ENCODE measurements at regions not wholly inside any gene's neighbourhood (a gene's known extent, or its start where the extent isn't known, plus 50 kb on each side); places are given as distances from the start of the nearest gene placed in this dataset.
"Not testable (repeated sequence)": the region's sequence is repeated elsewhere in the genome, so short reads cannot be mapped to it uniquely, and the experiment has no call there.

- FAIRE-seq (no peak), DNase-seq (ENCODE audit: low read depth) (no peak)
- Mint-ChIP-seq H3K4me1 (ENCODE audit: low read depth, unreplicated experiment) (peaks cover 1% of the 10 kb centered on the region), H3K36me3 (ENCODE audit: low read depth, unreplicated experiment) (no peaks in the 10 kb centered on the region), H3K27ac (ENCODE audit: unreplicated experiment) (no peak overlapping the region), H3K9me3 (ENCODE audit: unreplicated experiment) (peaks cover 2% of the 10 kb centered on the region), H3K27me3 (ENCODE audit: low read depth, unreplicated experiment) (no peaks in the 10 kb centered on the region), H3K4me3 (ENCODE audit: unreplicated experiment) (no peak overlapping the region)
- Histone ChIP-seq H3K4me2 (ENCODE audit: low read length) (no peak overlapping the region), H3K4me3 (ENCODE audit: insufficient read depth, low read depth, low read length) (no peak overlapping the region), H3K36me3 (ENCODE audit: insufficient read depth, low read length) (no peaks in the 10 kb centered on the region), H4K20me1 (ENCODE audit: insufficient read depth, low read length) (no peaks in the 10 kb centered on the region), H2AFZ (ENCODE audit: low read depth, low read length) (no peak overlapping the region), H3K9ac (ENCODE audit: low read length) (no peak overlapping the region), H3K4me1 (ENCODE audit: insufficient read depth, low read length) (no peaks in the 10 kb centered on the region), H3K27ac (ENCODE audit: low read depth, low read length) (no peak overlapping the region), H3K79me2 (ENCODE audit: insufficient read depth, low read length) (no peaks in the 10 kb centered on the region), H3K9me3 (ENCODE audit: insufficient read depth, low read depth, low read length) (no peaks in the 10 kb centered on the region), H3K27me3 (ENCODE audit: insufficient read depth, low read length) (no peaks in the 10 kb centered on the region)
- TF ChIP-seq CTCF (IDR thresholded peaks at IDR 0.05; ENCODE audit: insufficient read depth, low read depth, low read length) (no peak), EZH2 (IDR thresholded peaks at IDR 0.05; ENCODE audit: insufficient read depth, low read length) (no peak)
These were observed 168.1 kb downstream of the VSIG4 start for GRCh38 chrX:65871671-65872311.

- H3K9me3 Mint-ChIP-seq (ENCODE audit: unreplicated experiment); H3K27ac Mint-ChIP-seq (ENCODE audit: unreplicated experiment); H3K4me1 Mint-ChIP-seq (ENCODE audit: low read depth, unreplicated experiment); H4K20me1 ChIP-seq (ENCODE audit: insufficient read depth, low read length); H2AFZ ChIP-seq (ENCODE audit: low read depth, low read length); FAIRE-seq; H3K4me3 ChIP-seq (ENCODE audit: insufficient read depth, low read depth, low read length); H3K27me3 ChIP-seq (ENCODE audit: insufficient read depth, low read length); H3K9me3 ChIP-seq (ENCODE audit: insufficient read depth, low read depth, low read length); DNase-seq (ENCODE audit: low read depth); H3K79me2 ChIP-seq (ENCODE audit: insufficient read depth, low read length); H3K4me2 ChIP-seq (ENCODE audit: low read length); H3K27ac ChIP-seq (ENCODE audit: low read depth, low read length); H3K36me3 ChIP-seq (ENCODE audit: insufficient read depth, low read length); H3K27me3 Mint-ChIP-seq (ENCODE audit: low read depth, unreplicated experiment); H3K9ac ChIP-seq (ENCODE audit: low read length); H3K4me1 ChIP-seq (ENCODE audit: insufficient read depth, low read length); H3K4me3 Mint-ChIP-seq (ENCODE audit: unreplicated experiment); H3K36me3 Mint-ChIP-seq (ENCODE audit: low read depth, unreplicated experiment): not testable (repeated sequence)
These were observed 169.3 kb downstream of the VSIG4 start for GRCh38 chrX:65870544-65870943.

GRCh38 chrX:65866773-65867172, 173.1 kb downstream of the VSIG4 start:
- no peaks in the 10 kb centered on the region for H3K27me3 Mint-ChIP-seq (ENCODE audit: low read depth, unreplicated experiment)
- FAIRE-seq (peak; percentile 41), DNase-seq (ENCODE audit: low read depth) (no peak)
- H3K27ac Mint-ChIP-seq (ENCODE audit: unreplicated experiment) = no peak overlapping the region
- no peaks in the 10 kb centered on the region for H3K4me1 Mint-ChIP-seq (ENCODE audit: low read depth, unreplicated experiment)
- H4K20me1 ChIP-seq (ENCODE audit: insufficient read depth, low read length) = no peaks in the 10 kb centered on the region
- no peaks in the 10 kb centered on the region for H3K4me1 ChIP-seq (ENCODE audit: insufficient read depth, low read length)
- no peak overlapping the region for H3K27ac ChIP-seq (ENCODE audit: low read depth, low read length)
- no peak overlapping the region for H2AFZ ChIP-seq (ENCODE audit: low read depth, low read length)
- no peaks in the 10 kb centered on the region for H3K36me3 Mint-ChIP-seq (ENCODE audit: low read depth, unreplicated experiment)
- no peaks in the 10 kb centered on the region for H3K36me3 ChIP-seq (ENCODE audit: insufficient read depth, low read length)
- H3K27me3 ChIP-seq (ENCODE audit: insufficient read depth, low read length) = no peaks in the 10 kb centered on the region
- H3K4me2 ChIP-seq (ENCODE audit: low read length) = no peak overlapping the region
- no peak overlapping the region for H3K4me3 ChIP-seq (ENCODE audit: insufficient read depth, low read depth, low read length)
- H3K9me3 ChIP-seq (ENCODE audit: insufficient read depth, low read depth, low read length) = no peaks in the 10 kb centered on the region
- no peak overlapping the region for H3K9ac ChIP-seq (ENCODE audit: low read length)
- H3K9me3 Mint-ChIP-seq (ENCODE audit: unreplicated experiment) = no peaks in the 10 kb centered on the region
- H3K79me2 ChIP-seq (ENCODE audit: insufficient read depth, low read length) = no peaks in the 10 kb centered on the region
- H3K4me3 Mint-ChIP-seq (ENCODE audit: unreplicated experiment) = no peak overlapping the region
- TF ChIP-seq CTCF (IDR thresholded peaks at IDR 0.05; ENCODE audit: insufficient read depth, low read depth, low read length) (no peak), EZH2 (IDR thresholded peaks at IDR 0.05; ENCODE audit: insufficient read depth, low read length) (no peak)
